ENCODE measurements at regions not wholly inside any gene's neighbourhood (a gene's known extent, or its start where the extent isn't known, plus 50 kb on each side); places are given as distances from the start of the nearest gene placed in this dataset.

DNA sequence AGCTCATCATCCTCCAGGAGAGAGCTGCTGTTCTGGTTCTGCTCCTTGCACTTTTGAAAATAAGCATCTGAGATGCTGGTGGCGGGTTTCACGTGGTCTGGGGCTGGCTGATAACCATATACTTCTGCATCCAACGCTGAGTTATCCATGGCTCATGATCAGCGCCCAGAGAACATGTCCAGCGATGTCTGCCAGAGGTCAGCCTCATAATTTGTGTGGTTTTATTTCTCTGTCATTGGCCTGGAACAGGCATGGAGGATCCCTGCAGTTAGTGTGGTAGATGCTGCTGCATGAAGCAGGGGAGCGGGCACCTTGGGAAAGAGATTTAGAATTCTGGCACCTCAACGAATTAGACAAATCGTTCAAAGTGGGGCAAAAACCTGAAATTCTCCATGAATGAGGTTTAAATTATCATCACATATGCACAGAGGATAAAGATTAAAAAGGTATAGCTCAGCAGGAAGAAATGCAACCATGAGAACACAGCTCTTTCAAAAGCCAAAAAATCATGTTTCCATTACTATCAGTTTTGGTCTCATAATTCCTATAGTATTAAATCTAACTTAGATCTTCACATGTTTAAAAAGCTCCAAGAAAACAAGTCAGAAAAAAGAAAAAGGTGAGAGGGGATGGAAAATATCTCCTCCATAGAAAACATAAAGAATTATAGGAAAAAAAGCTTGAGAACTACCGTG lies 157.2 kb downstream of the SOD2 start:
- TF ChIP-seq POLR2A (IDR thresholded peaks at IDR 0.05; ENCODE audit: low read depth, low read length), result no peak
- TF ChIP-seq POLR2AphosphoS5 (IDR thresholded peaks at IDR 0.05; ENCODE audit: low read depth, low read length), result no peak
- TF ChIP-seq TAF1 (IDR thresholded peaks at IDR 0.05; ENCODE audit: borderline replicate concordance, low read depth, low read length), result no peak
